SK-N-SH treated with all-trans-retinoic acid at 6 μM for 48 hours (cell line): ENCODE measurements at regions not wholly inside any gene's neighbourhood (a gene's known extent, or its start where the extent isn't known, plus 50 kb on each side); places are given as distances from the start of the nearest gene placed in this dataset.

Source experiments
- ATAC-seq: fragments of 200-7000 bp; cut with Tn5 transposase; 3 replicates; pipeline ENCODE4 v1.9.1; 2020; ENCODE audit warnings: mild to moderate bottlenecking, moderate library complexity
- ARNTL ChIP-seq: fragments of 450-650 bp; formaldehyde crosslinking; IDR thresholded peaks from 2 replicates; pipeline ENCODE4 v1.5.0; 2020; ENCODE audit warnings: low read depth, mild to moderate bottlenecking, moderate library complexity, borderline replicate concordance
- CREB5 ChIP-seq: fragments of 250-450 bp; sonication (Bioruptor Pico); IDR thresholded peaks from 2 replicates; pipeline ENCODE4 v1.5.1; 2020; ENCODE audit warnings: low read depth, mild to moderate bottlenecking, moderate library complexity
- CSDC2 ChIP-seq: fragments of 250-450 bp; sonication (Bioruptor Pico); IDR thresholded peaks from 2 replicates; pipeline ENCODE4 v1.5.0; 2020; ENCODE audit warnings: mild to moderate bottlenecking, moderate library complexity
- ESRRG ChIP-seq: fragments of 250-450 bp; sonication (Bioruptor Pico); IDR thresholded peaks from 2 replicates; pipeline ENCODE4 v1.6.1; 2021; ENCODE audit warnings: mild to moderate bottlenecking
- GLIS3 ChIP-seq: fragments of 250-450 bp; sonication (Bioruptor Pico); IDR thresholded peaks from 2 replicates; pipeline ENCODE4 v1.5.0; 2020; ENCODE audit warnings: mild to moderate bottlenecking, moderate library complexity
- ISL1 ChIP-seq: fragments of 250-450 bp; sonication (Bioruptor Pico); IDR thresholded peaks from 2 replicates; pipeline ENCODE4 v2.1.2; 2022; ENCODE audit warnings: mild to moderate bottlenecking, moderate library complexity
- OSR1 ChIP-seq: fragments of 250-450 bp; sonication (Bioruptor Pico); IDR thresholded peaks from 2 replicates; pipeline ENCODE4 v1.8.0; 2022; ENCODE audit warnings: moderate library complexity, mild to moderate bottlenecking, inconsistent platforms
- PATZ1 ChIP-seq: fragments of 250-450 bp; sonication (Bioruptor Pico); IDR thresholded peaks from 2 replicates; pipeline ENCODE4 v1.8.0; 2020; ENCODE audit warnings: mild to moderate bottlenecking, moderate library complexity, borderline replicate concordance
- POU6F1 ChIP-seq: fragments of 250-450 bp; sonication (Bioruptor Pico); IDR thresholded peaks from 2 replicates; pipeline ENCODE4 v1.8.0; 2021; ENCODE audit warnings: low read depth, mild to moderate bottlenecking, moderate library complexity, borderline replicate concordance
- PPARA ChIP-seq: fragments of 250-450 bp; sonication (Bioruptor Pico); IDR thresholded peaks from 2 replicates; pipeline ENCODE4 v1.5.0; 2020; ENCODE audit warnings: mild to moderate bottlenecking, borderline replicate concordance
- RARB ChIP-seq: fragments of 250-450 bp; sonication (Bioruptor Pico); IDR thresholded peaks from 2 replicates; pipeline ENCODE4 v1.8.0; 2021; ENCODE audit warnings: mild to moderate bottlenecking, moderate library complexity
- SNAI2 ChIP-seq: fragments of 250-450 bp; sonication (Bioruptor Pico); IDR thresholded peaks from 2 replicates; pipeline ENCODE4 v1.5.0; 2020; ENCODE audit warnings: mild to moderate bottlenecking, moderate library complexity
- TCF4 ChIP-seq: fragments of 250-450 bp; sonication (Bioruptor Pico); IDR thresholded peaks from 2 replicates; pipeline ENCODE4 v1.8.0; 2021; ENCODE audit warnings: mild to moderate bottlenecking, moderate library complexity, borderline replicate concordance
- TOX ChIP-seq: fragments of 250-450 bp; sonication (Bioruptor Pico); IDR thresholded peaks from 2 replicates; pipeline ENCODE4 v1.8.0; 2021; ENCODE audit warnings: mild to moderate bottlenecking, moderate library complexity, borderline replicate concordance
- TSHZ2 ChIP-seq: fragments of 250-450 bp; sonication (Bioruptor Pico); IDR thresholded peaks from 2 replicates; pipeline ENCODE4 v1.5.0; 2020; ENCODE audit warnings: mild to moderate bottlenecking, moderate library complexity
- ZC3H10 ChIP-seq: fragments of 250-450 bp; sonication (Bioruptor Pico); IDR thresholded peaks from 2 replicates; pipeline ENCODE4 v1.5.1; 2021; ENCODE audit warnings: mild to moderate bottlenecking, moderate library complexity
- ZFP3 ChIP-seq: fragments of 250-450 bp; sonication (Bioruptor Pico); IDR thresholded peaks from 2 replicates; pipeline ENCODE4 v1.5.0; 2020; ENCODE audit warnings: mild to moderate bottlenecking, moderate library complexity
- ZFP30 ChIP-seq: fragments of 450-650 bp; formaldehyde crosslinking; IDR thresholded peaks from 2 replicates; pipeline ENCODE4 v1.5.0; 2022; ENCODE audit warnings: mild to moderate bottlenecking, moderate library complexity
- ZNF565 ChIP-seq: fragments of 450-650 bp; formaldehyde crosslinking; conservative IDR thresholded peaks from 2 replicates; pipeline ENCODE4 v1.5.0; 2020; ENCODE audit warnings: low read depth, mild to moderate bottlenecking, moderate library complexity
- ZNF70 ChIP-seq: fragments of 450-650 bp; formaldehyde crosslinking; IDR thresholded peaks from 2 replicates; pipeline ENCODE4 v1.5.0; 2020; ENCODE audit warnings: mild to moderate bottlenecking, moderate library complexity
- ZNF8 ChIP-seq: fragments of 450-650 bp; formaldehyde crosslinking; IDR thresholded peaks from 2 replicates; pipeline ENCODE4 v1.5.0; 2020; ENCODE audit warnings: mild to moderate bottlenecking, moderate library complexity

GRCh38 chr9:11414241-11414640 lies 801.4 kb upstream of the PTPRD start (continued):
- TF ChIP-seq CREB5 (CRISPR knock-in tag): no peak
- no peak for TF ChIP-seq OSR1 (CRISPR knock-in tag)
- no peak for TF ChIP-seq ARNTL (CRISPR knock-in tag)

GRCh38 chr9:11417782-11418181 lies 805.0 kb upstream of the PTPRD start:
- TF ChIP-seq TOX (CRISPR knock-in tag): no peak
- no peak for TF ChIP-seq PPARA (CRISPR knock-in tag)
- TF ChIP-seq TSHZ2 (CRISPR knock-in tag): no peak
- no peak for TF ChIP-seq ZFP30 (CRISPR knock-in tag)
- TF ChIP-seq ARNTL (CRISPR knock-in tag): no peak
- TF ChIP-seq GLIS3 (CRISPR knock-in tag): no peak
- ATAC-seq: no peak

- no peak for ATAC-seq
- TF ChIP-seq ZNF70 (CRISPR knock-in tag): no peak
- no peak for TF ChIP-seq ZFP3 (CRISPR knock-in tag)
- TF ChIP-seq SNAI2 (CRISPR knock-in tag): no peak
- no peak for TF ChIP-seq ISL1 (CRISPR knock-in tag)
- no peak for TF ChIP-seq ZNF8 (CRISPR knock-in tag)
- no peak for TF ChIP-seq PATZ1 (CRISPR knock-in tag)
- no peak for TF ChIP-seq CREB5 (CRISPR knock-in tag)
- no peak for TF ChIP-seq PPARA (CRISPR knock-in tag)
- no peak for TF ChIP-seq ZFP30 (CRISPR knock-in tag)
- no peak for TF ChIP-seq ZC3H10 (CRISPR knock-in tag)
- TF ChIP-seq CSDC2 (CRISPR knock-in tag): no peak
- TF ChIP-seq POU6F1 (CRISPR knock-in tag): no peak
- TF ChIP-seq TCF4 (CRISPR knock-in tag): no peak
- no peak for TF ChIP-seq ARNTL (CRISPR knock-in tag)
- TF ChIP-seq RARB (CRISPR knock-in tag): no peak
- TF ChIP-seq TSHZ2 (CRISPR knock-in tag): no peak
- no peak for TF ChIP-seq ZNF565 (CRISPR knock-in tag)
- no peak for TF ChIP-seq ESRRG (CRISPR knock-in tag)
Measured at GRCh38 chr9:11431490-11431889, 818.7 kb upstream of the PTPRD start.
